Right ventricle myocardium superior (tissue), 1 donor: ENCODE measurements at regions not wholly inside any gene's neighbourhood (a gene's known extent, or its start where the extent isn't known, plus 50 kb on each side); places are given as distances from the start of the nearest gene placed in this dataset.

Experiments
- ATAC-seq: fragments of 200-7000 bp; cut with Tn5 transposase; one replicate; pipeline ENCODE4 v1.9.1; 2020; ENCODE audit warnings: mild to moderate bottlenecking; ENCODE audit not compliant: poor library complexity
- DNase-seq: peaks from one replicate; pipeline ENCODE4 v3.0.0-alpha.2; 2020
- intact Hi-C: fragments of 100-400 bp; cut with DNase I; formaldehyde crosslinking; loops from one replicate; pipeline ENCODE4 v1.11.2; 2022
- donor health status: DM: no; HTN: yes; CAD: no; lungs with severe emphysema.

DNA sequence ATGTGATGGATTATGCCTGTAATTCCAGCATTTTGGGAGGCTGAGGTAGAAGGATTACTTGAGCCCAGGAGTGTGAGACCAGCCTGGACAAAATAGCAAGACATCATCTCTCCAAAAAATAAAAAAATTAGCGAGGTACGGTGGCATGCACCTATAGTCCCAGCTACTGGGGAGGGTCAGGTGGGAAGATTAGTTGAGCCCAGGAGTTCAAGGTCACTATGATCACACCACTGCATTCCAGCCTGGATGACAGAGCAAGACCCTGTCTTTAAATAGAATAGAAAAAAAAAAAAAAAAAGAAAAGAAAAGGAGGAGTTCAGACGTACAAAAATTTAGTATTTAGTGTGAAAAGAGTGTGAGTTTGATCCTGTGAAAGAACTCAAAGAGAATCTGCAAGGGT is 154.9 kb downstream of the NR4A2 start:
- no peak for ATAC-seq
- intact Hi-C loops, result no loop called here
- no peak for DNase-seq

- intact Hi-C loops, result no loop called here
- ATAC-seq, result no peak
- no peak for DNase-seq
Observed at GRCh38 chr2:156175946-156176345, 156.6 kb downstream of the NR4A2 start.

GRCh38 chr2:156170929-156171328 is 161.6 kb downstream of the NR4A2 start:
- DNase-seq, result no peak
- intact Hi-C loops, result no loop called here
- ATAC-seq, result no peak

DNA sequence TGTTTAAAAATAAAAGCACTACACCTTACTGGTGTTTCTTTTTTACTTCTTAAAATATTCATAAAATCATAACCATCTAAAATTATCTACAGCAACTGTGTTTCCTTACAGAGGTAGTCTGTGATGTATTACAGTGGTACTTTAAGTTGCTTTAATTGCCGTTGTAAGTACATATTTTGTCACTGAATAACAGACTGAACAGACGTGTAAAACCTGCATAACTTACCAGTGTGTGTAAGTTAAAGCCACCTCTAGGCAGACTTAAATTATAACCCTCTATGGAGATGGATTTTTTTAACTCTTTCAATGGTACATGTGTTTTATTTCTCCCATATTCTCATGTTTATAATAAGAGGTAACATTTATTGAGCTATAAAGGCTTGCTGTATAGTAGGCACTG is 166.8 kb downstream of the NR4A2 start:
- DNase-seq, result no peak
- ATAC-seq, result no peak
- intact Hi-C loops, result no loop called here

DNA sequence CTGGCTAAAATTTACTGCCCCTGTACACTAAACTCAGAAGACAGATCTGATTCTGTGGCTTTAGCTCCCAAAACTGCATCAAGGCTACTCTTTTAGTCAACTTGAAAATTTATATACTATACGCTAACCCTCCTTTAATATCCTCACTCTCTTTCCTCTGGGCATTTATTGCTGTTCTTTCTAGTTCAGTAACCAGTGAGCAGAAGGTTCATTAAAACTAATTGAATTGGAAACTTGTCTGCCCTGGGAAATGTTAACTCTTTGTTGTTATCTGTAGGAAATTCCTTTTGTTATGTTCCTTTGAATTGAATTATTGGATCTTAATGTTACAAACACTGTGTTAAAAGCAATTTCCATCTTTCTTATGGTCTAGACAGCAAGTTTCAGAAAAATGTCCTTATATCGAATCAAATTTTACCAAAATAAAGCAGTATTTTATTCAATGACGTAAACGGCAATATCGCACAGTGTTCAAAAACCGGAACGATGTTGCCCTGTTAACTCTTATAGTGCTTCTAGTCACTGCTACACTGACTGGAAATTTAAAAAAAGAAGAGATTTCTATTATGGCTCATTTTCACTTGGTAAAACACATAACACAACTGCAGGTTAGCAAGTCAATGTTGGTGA is 168.3 kb downstream of the NR4A2 start:
- ATAC-seq (no peak), DNase-seq (no peak)
- intact Hi-C loops, result no loop called here

DNA sequence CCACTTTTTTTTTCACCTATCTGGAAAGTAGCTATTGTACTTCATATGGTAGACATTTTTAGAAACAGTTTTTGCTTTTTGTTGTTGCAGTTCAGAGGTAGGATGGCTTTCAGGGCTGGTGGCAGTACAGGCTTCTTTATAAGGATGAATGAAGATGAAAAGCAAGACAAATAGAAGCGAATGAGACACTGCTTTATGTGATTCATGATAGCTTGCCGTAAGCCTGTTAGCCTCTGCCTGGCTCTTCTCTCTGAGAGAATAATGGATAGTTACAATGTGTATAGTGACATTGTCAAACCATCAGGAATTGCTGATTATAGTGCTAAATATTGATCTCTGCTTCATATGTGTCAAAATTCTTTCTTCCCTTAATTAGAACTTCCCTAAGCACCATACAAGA is 173.7 kb downstream of the NR4A2 start:
- ATAC-seq, result no peak
- DNase-seq, result no peak
- intact Hi-C loops, result no loop called here

DNA sequence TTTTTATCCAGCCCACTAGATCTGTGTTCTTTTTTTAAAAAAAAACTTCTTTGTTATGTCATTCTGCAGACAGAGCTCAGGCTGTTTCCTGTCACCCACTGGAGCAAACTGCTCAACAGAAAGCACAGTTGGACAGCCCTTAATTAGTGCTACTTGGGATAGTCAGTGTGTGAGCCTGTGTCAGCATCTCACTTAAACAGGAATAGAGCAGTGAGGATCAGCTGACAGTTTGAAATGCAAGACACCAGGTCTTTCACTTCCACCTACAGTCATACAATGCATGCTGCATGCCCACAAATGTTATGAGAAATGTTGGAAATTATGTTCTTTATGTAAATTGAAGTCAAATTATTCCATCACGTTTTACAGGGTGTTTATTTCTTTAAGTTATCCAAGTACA is 174.9 kb downstream of the NR4A2 start:
- no peak for ATAC-seq
- DNase-seq, result no peak
- intact Hi-C loops, result no loop called here

- peak; percentile 24 for DNase-seq
- intact Hi-C loops, result no loop called here
- ATAC-seq, result no peak
Observed at GRCh38 chr2:156156580-156156979, 175.9 kb downstream of the NR4A2 start.

DNA sequence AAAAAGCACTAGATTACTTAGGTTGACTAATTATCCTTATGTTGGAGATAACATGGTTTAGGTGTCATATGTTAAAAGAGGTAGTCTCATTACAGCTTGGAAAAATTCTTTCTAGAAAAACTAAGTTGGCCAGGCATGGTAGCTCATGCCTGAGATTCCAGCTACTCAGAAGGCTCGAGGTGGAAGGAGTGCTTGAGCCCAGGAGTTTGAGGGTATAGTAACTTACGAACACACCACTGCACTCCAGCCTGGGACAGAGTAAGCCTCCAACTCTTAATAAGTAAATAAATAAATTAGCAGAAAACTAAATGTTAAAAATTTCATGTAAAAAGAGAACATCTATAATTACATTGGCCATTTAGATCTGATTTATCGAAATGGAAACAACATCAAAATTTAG is 177.2 kb downstream of the NR4A2 start:
- intact Hi-C loops, result no loop called here
- no peak for ATAC-seq
- no peak for DNase-seq

GRCh38 chr2:156151351-156151750 is 181.2 kb downstream of the NR4A2 start:
- intact Hi-C loops, result no loop called here
- ATAC-seq, result no peak
- DNase-seq, result no peak

GRCh38 chr2:156147594-156148330 is 184.8 kb downstream of the NR4A2 start:
- intact Hi-C loops, result no loop called here
- ATAC-seq, result no peak
- DNase-seq, result no peak

- DNase-seq (no peak), ATAC-seq (no peak)
- intact Hi-C loops, result no loop called here
Observed at GRCh38 chr2:156145976-156146375, 186.5 kb downstream of the NR4A2 start.

DNA sequence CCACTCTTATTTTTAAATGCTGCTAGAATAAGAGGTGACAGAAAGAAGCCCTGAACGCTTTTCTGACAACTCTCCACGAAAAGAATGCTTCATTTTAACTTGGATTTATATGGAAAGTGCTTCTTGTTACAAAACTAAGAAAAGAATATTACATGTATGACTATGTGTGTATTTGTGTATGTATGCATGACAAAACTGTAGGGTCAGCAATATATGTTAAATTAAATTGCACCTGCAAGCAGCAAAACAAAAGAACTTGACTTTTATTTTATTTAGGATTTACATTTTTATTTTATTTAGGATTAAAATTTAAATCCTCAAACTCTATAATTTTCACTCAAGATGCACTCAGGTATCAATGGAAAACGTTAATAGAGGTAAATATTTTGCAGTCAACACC is 187.1 kb downstream of the NR4A2 start:
- DNase-seq, result no peak
- ATAC-seq, result no peak
- intact Hi-C loops, result no loop called here

DNA sequence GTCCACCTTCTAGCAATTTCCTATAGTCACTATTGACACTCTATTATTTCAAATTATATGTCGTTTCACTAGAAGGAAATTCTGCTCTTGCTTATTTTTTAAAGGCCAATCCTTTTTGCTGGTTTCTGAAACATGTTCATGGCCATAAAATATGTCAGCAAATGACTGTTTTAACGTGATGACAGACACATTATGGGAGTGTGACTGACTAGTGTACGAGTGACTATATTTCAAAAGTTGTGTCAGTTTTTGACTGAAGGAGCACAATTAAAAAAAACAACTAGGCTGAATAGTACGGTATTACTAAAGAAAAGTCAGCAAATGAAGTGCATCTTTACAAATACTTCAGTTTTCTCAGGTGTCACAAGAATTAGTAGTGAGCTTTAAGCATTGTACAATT is 196.0 kb downstream of the NR4A2 start:
- DNase-seq (no peak), ATAC-seq (no peak)
- intact Hi-C loops, result no loop called here

DNA sequence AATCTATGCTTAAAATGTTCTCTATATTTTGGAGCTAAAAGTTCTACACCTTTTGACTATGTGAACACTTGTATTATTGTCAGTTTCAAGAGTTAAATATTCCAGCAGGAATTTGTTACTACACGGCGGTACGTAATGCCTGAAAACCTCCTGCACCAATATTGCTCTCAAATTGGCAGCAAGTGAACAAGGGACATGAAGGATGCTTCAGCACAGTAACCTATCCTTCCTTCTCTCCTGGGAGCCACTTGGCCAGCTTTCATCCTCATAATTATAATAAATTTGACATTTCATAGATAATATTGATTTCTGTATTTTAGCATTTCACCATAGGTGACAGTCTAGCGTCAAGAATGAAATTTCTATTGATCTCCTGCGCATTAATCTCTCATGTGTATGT is 197.6 kb downstream of the NR4A2 start:
- no peak for ATAC-seq
- intact Hi-C loops, result no loop called here
- DNase-seq, result no peak

- intact Hi-C loops, result no loop called here
- ATAC-seq, result no peak
- no peak for DNase-seq
Observed at GRCh38 chr2:156132941-156133340, 199.6 kb downstream of the NR4A2 start.

- intact Hi-C loops, result no loop called here
- DNase-seq, result no peak
Observed at GRCh38 chr2:156132130-156132529, 200.4 kb downstream of the NR4A2 start.

GRCh38 chr2:156129227-156129626 is 203.3 kb downstream of the NR4A2 start:
- intact Hi-C loops, result no loop called here
- DNase-seq (no peak), ATAC-seq (no peak)

More at GRCh38 chr2:156132130-156132529, 200.4 kb downstream of the NR4A2 start:
- ATAC-seq, result no peak

GRCh38 chr2:156125018-156125417 is 207.5 kb downstream of the NR4A2 start:
- ATAC-seq, result no peak
- intact Hi-C loops, result no loop called here

GRCh38 chr2:156124458-156124857 is 208.1 kb downstream of the NR4A2 start:
- DNase-seq (no peak), ATAC-seq (no peak)
- intact Hi-C loops, result no loop called here

More at GRCh38 chr2:156125018-156125417, 207.5 kb downstream of the NR4A2 start:
- no peak for DNase-seq
